ENCODE measurements at regions not wholly inside any gene's neighbourhood (a gene's known extent, or its start where the extent isn't known, plus 50 kb on each side); places are given as distances from the start of the nearest gene placed in this dataset.

DNA sequence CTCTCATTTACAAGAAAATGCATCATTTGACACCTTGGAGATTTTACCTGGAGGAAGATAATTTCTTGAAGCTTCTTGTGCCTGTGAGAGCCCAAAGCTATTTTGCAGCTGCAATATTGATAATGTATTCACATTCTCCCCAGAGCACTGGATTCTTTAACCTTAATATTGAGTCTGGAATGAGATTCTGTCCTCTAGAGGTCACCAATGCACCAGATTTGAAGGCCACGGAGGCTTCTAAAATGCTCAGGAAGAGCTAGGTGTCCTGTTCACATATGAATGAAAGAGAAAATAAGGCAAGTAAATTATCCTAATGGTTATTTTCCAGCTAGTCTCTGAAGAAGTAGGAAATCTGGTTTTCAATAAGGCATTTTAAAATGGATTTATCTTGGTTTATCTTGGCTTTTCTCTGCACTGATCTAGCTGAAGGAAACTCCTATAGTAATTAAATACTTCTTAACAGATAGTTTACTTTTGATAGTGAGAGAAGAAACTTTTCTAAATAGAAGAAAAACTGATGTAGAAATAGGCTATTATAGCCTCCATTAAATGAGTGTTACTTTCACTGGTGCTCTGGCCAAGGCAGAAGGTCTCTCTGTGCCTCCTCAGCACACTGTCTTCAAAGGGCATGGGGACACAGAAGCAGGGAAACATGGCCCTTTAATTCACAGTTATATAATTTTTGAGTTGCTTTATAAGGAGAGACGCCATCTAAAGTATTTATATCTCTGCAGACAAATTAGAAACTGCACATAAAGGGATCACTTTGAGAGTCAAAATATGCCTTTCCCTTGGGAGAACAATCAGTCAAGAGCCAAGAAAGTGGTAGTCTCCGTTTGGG is 297.0 kb upstream of the ACTBL2 start:
- no peaks in the 10 kb centered on the region for H3K9me3 Mint-ChIP-seq
- no peak overlapping the region for H3K27ac Mint-ChIP-seq
- no peaks in the 10 kb centered on the region for H3K4me1 Mint-ChIP-seq (ENCODE audit: low read depth)
- intact Hi-C loops (cut with micrococcal nuclease): loop anchor here (1.0 to 2.0 kb wide), 3 partner anchors 481 to 1071 kb away; partner anchors contain the start of gene PLK2
- H3K27me3 Mint-ChIP-seq (ENCODE audit: insufficient read depth): peaks cover 1% of the 10 kb centered on the region
- DNase-seq (ENCODE audit: low spot score): no peak
- H3K4me3 Mint-ChIP-seq: no peak overlapping the region
- no peaks in the 10 kb centered on the region for H3K36me3 Mint-ChIP-seq (ENCODE audit: low read depth)

DNA sequence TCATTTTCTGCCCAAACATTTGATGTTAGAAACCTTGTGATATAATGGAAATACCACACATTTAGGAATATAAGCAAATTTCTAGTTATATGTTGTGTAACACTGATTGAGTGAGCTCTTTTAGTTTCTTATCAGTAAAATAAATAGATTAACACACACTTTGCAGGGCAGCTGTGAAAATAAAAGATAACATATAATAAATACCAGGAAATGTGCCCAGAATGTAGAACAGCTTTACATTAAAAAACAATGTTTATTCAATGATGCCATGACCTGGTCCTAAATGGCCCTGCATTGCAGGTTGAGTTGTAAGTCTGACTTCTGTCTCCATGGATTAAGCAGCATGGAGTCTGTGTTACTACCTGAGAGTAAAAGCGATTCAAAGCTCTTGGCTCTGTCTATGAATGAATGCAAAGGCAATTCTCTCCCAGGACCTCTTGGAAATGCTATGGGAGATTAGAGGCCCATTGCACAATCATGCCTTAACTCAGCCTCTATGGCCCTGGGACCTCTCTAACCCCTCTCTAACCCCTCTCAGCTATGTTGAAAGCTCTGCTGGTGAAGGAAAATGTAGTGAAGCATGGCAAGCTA is 296.0 kb upstream of the ACTBL2 start:
- Mint-ChIP-seq H3K27ac (no peak overlapping the region), H3K4me1 (ENCODE audit: low read depth) (no peaks in the 10 kb centered on the region), H3K27me3 (ENCODE audit: insufficient read depth) (peaks cover 1% of the 10 kb centered on the region), H3K36me3 (ENCODE audit: low read depth) (no peaks in the 10 kb centered on the region), H3K9me3 (no peaks in the 10 kb centered on the region), H3K4me3 (no peak overlapping the region)
- intact Hi-C loops (cut with micrococcal nuclease): loop anchor here (1.0 to 2.0 kb wide), 3 partner anchors 480 to 1072 kb away; partner anchors contain the start of gene PLK2
- no peak for DNase-seq (ENCODE audit: low spot score)

DNA sequence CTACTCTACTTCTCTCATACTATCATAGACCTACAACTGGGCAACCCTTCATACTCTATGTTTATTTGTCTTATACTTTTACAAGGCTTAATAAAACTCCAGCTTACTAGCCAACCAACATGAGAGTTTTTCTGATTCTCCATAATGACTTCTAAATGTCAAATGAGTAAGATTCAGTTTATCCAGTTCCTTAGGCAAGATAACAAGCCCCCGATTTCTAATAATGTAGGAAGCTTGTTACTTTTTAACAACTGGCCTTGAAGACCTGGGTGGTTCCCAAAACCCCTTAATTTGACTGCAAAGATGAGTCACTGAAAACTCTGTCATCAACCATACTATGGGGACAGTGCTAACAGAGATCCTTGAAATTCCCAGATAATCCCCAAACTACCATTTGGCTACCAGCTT is 294.6 kb upstream of the ACTBL2 start:
- Mint-ChIP-seq H3K4me1 (ENCODE audit: low read depth) (no peaks in the 10 kb centered on the region), H3K36me3 (ENCODE audit: low read depth) (no peaks in the 10 kb centered on the region), H3K9me3 (no peaks in the 10 kb centered on the region), H3K4me3 (no peak overlapping the region), H3K27ac (no peak overlapping the region), H3K27me3 (ENCODE audit: insufficient read depth) (no peaks in the 10 kb centered on the region)
- intact Hi-C loops (cut with micrococcal nuclease): no loop called here
- DNase-seq (ENCODE audit: low spot score): no peak

GRCh38 chr5:57776035-57776434 is 293.4 kb upstream of the ACTBL2 start:
- no peaks in the 10 kb centered on the region for H3K4me1 Mint-ChIP-seq (ENCODE audit: low read depth)
- no peaks in the 10 kb centered on the region for H3K9me3 Mint-ChIP-seq
- H3K4me3 Mint-ChIP-seq: no peak overlapping the region
- H3K36me3 Mint-ChIP-seq (ENCODE audit: low read depth): no peaks in the 10 kb centered on the region
- no peak for DNase-seq (ENCODE audit: low spot score)
- H3K27ac Mint-ChIP-seq: no peak overlapping the region
- intact Hi-C loops (cut with micrococcal nuclease): no loop called here
- H3K27me3 Mint-ChIP-seq (ENCODE audit: insufficient read depth): no peaks in the 10 kb centered on the region

DNA sequence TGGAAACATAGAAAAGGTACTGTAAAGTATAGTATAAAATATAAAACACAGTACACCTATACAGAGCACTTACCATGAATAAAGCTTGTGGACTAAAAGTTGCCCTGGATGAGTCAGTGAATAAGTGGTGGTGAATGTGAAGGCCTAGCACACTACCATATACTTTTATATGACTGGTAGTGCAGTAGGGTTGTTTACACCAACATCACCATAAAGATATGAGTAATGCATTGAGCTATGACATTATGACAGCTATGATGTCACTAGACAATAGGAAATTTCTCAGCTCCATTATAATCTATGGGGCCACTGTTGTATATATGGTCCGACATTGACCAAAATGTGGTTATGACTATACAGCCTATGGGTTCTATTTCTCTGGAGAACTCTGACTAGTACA is 291.8 kb upstream of the ACTBL2 start:
- Mint-ChIP-seq H3K4me1 (ENCODE audit: low read depth) (no peaks in the 10 kb centered on the region), H3K36me3 (ENCODE audit: low read depth) (no peaks in the 10 kb centered on the region), H3K4me3 (no peak overlapping the region), H3K27me3 (ENCODE audit: insufficient read depth) (no peaks in the 10 kb centered on the region), H3K27ac (no peak overlapping the region), H3K9me3 (no peaks in the 10 kb centered on the region)
- intact Hi-C loops (cut with micrococcal nuclease): no loop called here
- no peak for DNase-seq (ENCODE audit: low spot score)

DNA sequence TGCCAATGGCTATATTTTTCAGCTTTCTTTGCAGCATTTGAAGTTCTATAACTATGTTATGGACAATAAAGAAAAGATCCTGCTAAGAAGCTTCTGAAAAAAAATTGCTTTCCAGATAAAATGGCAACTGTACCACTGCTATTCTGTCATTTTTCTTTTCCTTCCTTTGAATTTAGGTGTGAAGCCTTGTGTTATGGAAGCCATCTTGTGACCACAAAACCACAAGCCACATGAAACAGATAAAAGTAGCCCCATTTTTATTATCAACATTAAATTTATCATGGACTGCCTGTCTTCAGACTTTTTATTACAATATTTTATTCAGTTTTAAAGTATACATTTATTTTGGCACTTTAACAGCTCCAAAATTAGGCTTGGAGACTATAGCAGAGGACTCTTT is 289.9 kb upstream of the ACTBL2 start:
- H3K27ac Mint-ChIP-seq: no peak overlapping the region
- no peak for DNase-seq (ENCODE audit: low spot score)
- H3K4me1 Mint-ChIP-seq (ENCODE audit: low read depth): no peaks in the 10 kb centered on the region
- H3K27me3 Mint-ChIP-seq (ENCODE audit: insufficient read depth): peaks cover 6% of the 10 kb centered on the region
- no peaks in the 10 kb centered on the region for H3K9me3 Mint-ChIP-seq
- H3K36me3 Mint-ChIP-seq (ENCODE audit: low read depth): no peaks in the 10 kb centered on the region
- no peak overlapping the region for H3K4me3 Mint-ChIP-seq
- intact Hi-C loops (cut with micrococcal nuclease): no loop called here

- H3K27me3 Mint-ChIP-seq (ENCODE audit: insufficient read depth): peaks cover 6% of the 10 kb centered on the region
Measured at GRCh38 chr5:57770039-57770438, 287.4 kb upstream of the ACTBL2 start.

GRCh38 chr5:57768745-57769144 is 286.1 kb upstream of the ACTBL2 start:
- no peak overlapping the region for H3K27ac Mint-ChIP-seq
- DNase-seq (ENCODE audit: low spot score): no peak
- H3K9me3 Mint-ChIP-seq: no peaks in the 10 kb centered on the region
- intact Hi-C loops (cut with micrococcal nuclease): no loop called here
- no peaks in the 10 kb centered on the region for H3K36me3 Mint-ChIP-seq (ENCODE audit: low read depth)
- no peak overlapping the region for H3K4me3 Mint-ChIP-seq
- peaks cover 6% of the 10 kb centered on the region for H3K27me3 Mint-ChIP-seq (ENCODE audit: insufficient read depth)
- no peaks in the 10 kb centered on the region for H3K4me1 Mint-ChIP-seq (ENCODE audit: low read depth)

More at GRCh38 chr5:57770039-57770438, 287.4 kb upstream of the ACTBL2 start:
- Mint-ChIP-seq H3K27ac (no peak overlapping the region), H3K9me3 (no peaks in the 10 kb centered on the region), H3K4me3 (no peak overlapping the region), H3K4me1 (ENCODE audit: low read depth) (no peaks in the 10 kb centered on the region), H3K36me3 (ENCODE audit: low read depth) (no peaks in the 10 kb centered on the region)
- DNase-seq (ENCODE audit: low spot score): no peak
- intact Hi-C loops (cut with micrococcal nuclease): no loop called here

DNA sequence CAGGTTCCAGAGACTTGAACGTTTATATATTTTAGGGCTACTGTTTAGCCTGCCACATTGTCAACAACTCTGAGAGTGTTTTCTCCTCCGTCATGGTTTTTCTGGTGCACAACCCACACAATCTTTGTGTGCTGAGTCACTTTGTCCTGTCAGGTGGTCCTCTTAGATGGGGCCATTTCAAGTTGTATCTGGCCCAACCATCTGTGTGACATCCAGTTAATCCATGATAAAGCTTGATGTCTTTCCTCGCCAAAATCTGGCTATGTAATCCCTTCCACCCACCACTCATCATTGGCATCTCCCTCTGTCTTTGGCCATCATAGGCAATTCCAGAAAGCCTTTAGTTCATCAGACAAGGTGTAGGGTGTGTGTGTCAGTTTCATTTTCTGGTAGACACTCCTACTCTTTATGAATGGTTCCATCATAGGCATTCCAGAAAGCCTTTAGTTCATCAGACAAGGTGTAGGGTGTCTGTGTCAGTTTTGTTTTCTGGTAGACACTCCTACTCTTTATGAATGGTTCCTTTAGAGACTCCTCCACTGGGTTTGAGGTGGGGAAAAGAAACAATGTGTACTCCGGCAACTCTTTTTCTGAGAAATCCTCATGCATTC is 282.0 kb upstream of the ACTBL2 start:
- no peak overlapping the region for H3K27ac Mint-ChIP-seq
- H3K4me1 Mint-ChIP-seq (ENCODE audit: low read depth): no peaks in the 10 kb centered on the region
- peaks cover 6% of the 10 kb centered on the region for H3K27me3 Mint-ChIP-seq (ENCODE audit: insufficient read depth)
- DNase-seq (ENCODE audit: low spot score): no peak
- no peaks in the 10 kb centered on the region for H3K9me3 Mint-ChIP-seq
- intact Hi-C loops (cut with micrococcal nuclease): no loop called here
- no peaks in the 10 kb centered on the region for H3K36me3 Mint-ChIP-seq (ENCODE audit: low read depth)
- no peak overlapping the region for H3K4me3 Mint-ChIP-seq

DNA sequence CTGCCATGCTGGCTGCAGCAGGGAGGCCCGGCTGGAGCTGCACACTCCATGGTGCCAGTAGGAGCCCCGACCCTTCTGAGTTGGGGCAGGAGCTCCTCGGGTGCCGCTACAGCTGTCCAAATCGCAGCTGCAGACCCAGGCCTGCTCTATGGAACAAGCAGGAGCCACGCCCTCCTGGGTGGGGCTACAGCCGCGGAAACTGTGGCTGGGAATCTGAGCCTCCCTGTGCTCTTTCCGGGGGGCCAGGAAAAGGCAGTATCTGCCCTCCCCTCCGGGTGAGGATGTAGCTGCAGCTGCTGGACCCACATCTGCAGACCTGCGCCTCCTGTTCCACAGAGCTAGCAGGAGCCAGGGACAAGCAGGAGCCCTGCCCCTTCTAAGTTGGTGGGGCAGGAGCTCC is 278.9 kb upstream of the ACTBL2 start:
- H3K4me1 Mint-ChIP-seq (ENCODE audit: low read depth): no peaks in the 10 kb centered on the region
- no peaks in the 10 kb centered on the region for H3K9me3 Mint-ChIP-seq
- no peak overlapping the region for H3K27ac Mint-ChIP-seq
- H3K4me3 Mint-ChIP-seq: no peak overlapping the region
- no peak for DNase-seq (ENCODE audit: low spot score)
- no peaks in the 10 kb centered on the region for H3K36me3 Mint-ChIP-seq (ENCODE audit: low read depth)
- H3K27me3 Mint-ChIP-seq (ENCODE audit: insufficient read depth): no peaks in the 10 kb centered on the region
- intact Hi-C loops (cut with micrococcal nuclease): no loop called here

DNA sequence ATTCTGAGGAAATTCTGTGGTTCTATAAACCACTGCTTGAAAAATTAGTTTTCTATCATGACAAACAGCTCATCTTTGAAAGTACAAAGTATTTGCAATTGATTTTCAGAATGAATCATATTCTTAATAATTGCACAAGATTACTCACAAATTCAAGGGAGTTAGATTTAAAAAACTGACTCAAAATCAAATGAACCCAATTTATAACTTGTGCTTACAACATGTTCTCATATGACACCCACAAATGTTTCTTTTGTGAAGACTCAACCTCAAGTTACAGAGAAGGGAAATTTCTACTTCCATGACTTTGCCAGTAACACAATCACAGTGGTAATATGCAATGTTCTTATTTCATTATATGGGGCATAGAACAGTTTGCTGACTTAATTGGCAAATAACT is 272.0 kb upstream of the ACTBL2 start:
- Mint-ChIP-seq H3K4me1 (ENCODE audit: low read depth) (no peaks in the 10 kb centered on the region), H3K27me3 (ENCODE audit: insufficient read depth) (peaks cover 2% of the 10 kb centered on the region)
- DNase-seq (ENCODE audit: low spot score): no peak

DNA sequence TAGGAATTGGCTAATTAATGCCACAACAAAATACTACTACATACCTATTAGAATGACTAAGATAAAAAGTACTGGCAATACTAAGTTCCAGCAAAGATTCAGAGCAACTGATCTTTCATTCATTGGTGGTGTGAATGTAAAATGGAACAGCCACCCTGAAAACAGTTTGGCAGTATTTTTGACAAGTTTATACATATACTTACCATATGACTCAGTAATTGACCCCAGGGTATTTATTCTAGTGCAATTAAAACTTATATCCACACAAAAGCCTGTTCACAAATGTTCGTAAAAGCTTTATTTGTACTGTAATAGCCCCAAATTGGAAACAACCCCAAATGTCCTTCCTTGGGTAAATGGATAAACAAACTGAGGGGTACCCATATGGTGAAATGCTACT is 270.8 kb upstream of the ACTBL2 start:
- intact Hi-C loops (cut with micrococcal nuclease): no loop called here
- Mint-ChIP-seq H3K4me3 (no peak overlapping the region), H3K9me3 (no peaks in the 10 kb centered on the region), H3K27me3 (ENCODE audit: insufficient read depth) (peaks cover 2% of the 10 kb centered on the region), H3K27ac (no peak overlapping the region), H3K4me1 (ENCODE audit: low read depth) (no peaks in the 10 kb centered on the region), H3K36me3 (ENCODE audit: low read depth) (no peaks in the 10 kb centered on the region)
- DNase-seq (ENCODE audit: low spot score): no peak

More for the DNA sequence above, 272.0 kb upstream of the ACTBL2 start:
- intact Hi-C loops (cut with micrococcal nuclease): no loop called here
- no peak overlapping the region for H3K27ac Mint-ChIP-seq
- H3K36me3 Mint-ChIP-seq (ENCODE audit: low read depth): no peaks in the 10 kb centered on the region
- no peaks in the 10 kb centered on the region for H3K9me3 Mint-ChIP-seq
- no peak overlapping the region for H3K4me3 Mint-ChIP-seq

GRCh38 chr5:57751710-57752109 is 269.1 kb upstream of the ACTBL2 start:
- Mint-ChIP-seq H3K27me3 (ENCODE audit: insufficient read depth) (peaks cover 2% of the 10 kb centered on the region), H3K4me3 (no peak overlapping the region), H3K9me3 (no peaks in the 10 kb centered on the region), H3K27ac (no peak overlapping the region), H3K36me3 (ENCODE audit: low read depth) (no peaks in the 10 kb centered on the region), H3K4me1 (ENCODE audit: low read depth) (no peaks in the 10 kb centered on the region)
- DNase-seq (ENCODE audit: low spot score): no peak
- intact Hi-C loops (cut with micrococcal nuclease): no loop called here

All from activated T-helper 1 cell treated with anti-CD3 and anti-CD28 coated beads, Interleukin-12 subunit alpha, Interleukin-12 subunit beta, Interleukin-2, Interleukin-4 antibody, amounts not matched to agents 30 ng/mL and 10 ng/mL and 1 ng/mL, durations not matched to agents 14 hours and 24 hours and 36 hours (primary cell).